ENCODE measurements at regions not wholly inside any gene's neighbourhood (a gene's known extent, or its start where the extent isn't known, plus 50 kb on each side); places are given as distances from the start of the nearest gene placed in this dataset.

- H3K4me1 Mint-ChIP-seq (ENCODE audit: low read depth): no peaks in the 10 kb centered on the region
- no peak overlapping the region for H3K27ac Mint-ChIP-seq (ENCODE audit: unreplicated experiment)
- peaks cover 12% of the 10 kb centered on the region for H3K27me3 Mint-ChIP-seq (ENCODE audit: low read depth)
- no peaks in the 10 kb centered on the region for H3K36me3 Mint-ChIP-seq (ENCODE audit: low read depth)
- no peak overlapping the region for H3K4me3 Mint-ChIP-seq (ENCODE audit: unreplicated experiment)
- no peak for DNase-seq (ENCODE audit: low spot score)
- H3K9me3 Mint-ChIP-seq (ENCODE audit: low read depth): no peaks in the 10 kb centered on the region
- no peak for TF ChIP-seq CTCF (IDR thresholded peaks at IDR 0.05)
Observed at GRCh38 chr1:34610063-34610462, 144.8 kb upstream of the GJB5 start.

- no peak overlapping the region for H3K27ac Mint-ChIP-seq (ENCODE audit: unreplicated experiment)
- no peak for TF ChIP-seq CTCF (IDR thresholded peaks at IDR 0.05)
- no peak for DNase-seq (ENCODE audit: low spot score)
- H3K27me3 Mint-ChIP-seq (ENCODE audit: low read depth): peaks cover 12% of the 10 kb centered on the region
- peaks cover 2% of the 10 kb centered on the region for H3K9me3 Mint-ChIP-seq (ENCODE audit: low read depth)
- H3K4me3 Mint-ChIP-seq (ENCODE audit: unreplicated experiment): no peak overlapping the region
- no peaks in the 10 kb centered on the region for H3K36me3 Mint-ChIP-seq (ENCODE audit: low read depth)
- H3K4me1 Mint-ChIP-seq (ENCODE audit: low read depth): no peaks in the 10 kb centered on the region
Observed at GRCh38 chr1:34611571-34611970, 143.3 kb upstream of the GJB5 start.

- no peaks in the 10 kb centered on the region for H3K36me3 Mint-ChIP-seq (ENCODE audit: low read depth)
- H3K4me1 Mint-ChIP-seq (ENCODE audit: low read depth): no peaks in the 10 kb centered on the region
- no peak for TF ChIP-seq CTCF (IDR thresholded peaks at IDR 0.05)
- no peak for DNase-seq (ENCODE audit: low spot score)
- H3K9me3 Mint-ChIP-seq (ENCODE audit: low read depth): peaks cover 2% of the 10 kb centered on the region
- H3K4me3 Mint-ChIP-seq (ENCODE audit: unreplicated experiment): no peak overlapping the region
- H3K27me3 Mint-ChIP-seq (ENCODE audit: low read depth): peaks cover 12% of the 10 kb centered on the region
- H3K27ac Mint-ChIP-seq (ENCODE audit: unreplicated experiment): no peak overlapping the region
Observed at GRCh38 chr1:34612091-34612827, 142.6 kb upstream of the GJB5 start.

- TF ChIP-seq CTCF (IDR thresholded peaks at IDR 0.05): no peak
- DNase-seq (ENCODE audit: low spot score): no peak
- Mint-ChIP-seq H3K27me3 (ENCODE audit: low read depth) (peaks cover 5% of the 10 kb centered on the region), H3K27ac (ENCODE audit: unreplicated experiment) (no peak overlapping the region), H3K4me1 (ENCODE audit: low read depth) (no peaks in the 10 kb centered on the region), H3K9me3 (ENCODE audit: low read depth) (peaks cover 2% of the 10 kb centered on the region), H3K36me3 (ENCODE audit: low read depth) (no peaks in the 10 kb centered on the region), H3K4me3 (ENCODE audit: unreplicated experiment) (no peak overlapping the region)
Observed at GRCh38 chr1:34617321-34618118, 137.3 kb upstream of the GJB5 start.

- TF ChIP-seq CTCF (IDR thresholded peaks at IDR 0.05): no peak
- Mint-ChIP-seq H3K4me3 (ENCODE audit: unreplicated experiment) (no peak overlapping the region), H3K4me1 (ENCODE audit: low read depth) (no peaks in the 10 kb centered on the region), H3K36me3 (ENCODE audit: low read depth) (no peaks in the 10 kb centered on the region), H3K27ac (ENCODE audit: unreplicated experiment) (no peak overlapping the region), H3K9me3 (ENCODE audit: low read depth) (peaks cover 2% of the 10 kb centered on the region), H3K27me3 (ENCODE audit: low read depth) (peaks cover 5% of the 10 kb centered on the region)
- DNase-seq (ENCODE audit: low spot score): no peak
Observed at GRCh38 chr1:34618381-34618780, 136.5 kb upstream of the GJB5 start.
